KMS-11 (cell line): ENCODE measurements at regions not wholly inside any gene's neighbourhood (a gene's known extent, or its start where the extent isn't known, plus 50 kb on each side); places are given as distances from the start of the nearest gene placed in this dataset.
A peak's percentile ranks its signal among the peaks of the same experiment; 100 is the strongest.

Experiments used
- H2AFZ ChIP-seq: fragments of 200-600 bp; sonication (generic); 2 replicates; pipeline ENCODE4 v1.6.1; 2016; ENCODE audit warnings: antibody characterized with exemption, mixed run types, low read depth
- H3K27ac ChIP-seq: fragments of 200-600 bp; sonication (generic); 2 replicates; pipeline ENCODE4 v1.6.1; 2016; ENCODE audit warnings: mild to moderate bottlenecking, mixed run types
- H3K27me3 ChIP-seq: fragments of 200-600 bp; sonication (generic); 2 replicates; pipeline ENCODE4 v1.6.1; 2017; ENCODE audit warnings: mild to moderate bottlenecking, low read depth, mixed run types, moderate library complexity; ENCODE audit not compliant: insufficient read depth
- H3K36me3 ChIP-seq: fragments of 200-600 bp; sonication (generic); 2 replicates; pipeline ENCODE4 v1.6.1; 2017; ENCODE audit warnings: mild to moderate bottlenecking, mixed run types; ENCODE audit not compliant: insufficient read depth
- H3K4me1 ChIP-seq: fragments of 200-600 bp; sonication (generic); 2 replicates; pipeline ENCODE4 v1.6.1; 2016; ENCODE audit warnings: mild to moderate bottlenecking, low read depth, mixed run types; ENCODE audit not compliant: poor library complexity, severe bottlenecking
- H3K4me2 ChIP-seq: fragments of 200-600 bp; sonication (generic); 2 replicates; pipeline ENCODE4 v1.7.0; 2016; ENCODE audit warnings: mild to moderate bottlenecking, mixed run types
- H3K4me3 ChIP-seq: fragments of 200-600 bp; sonication (generic); IDR thresholded peaks from 2 replicates; pipeline ENCODE4 v1.6.1; 2017; ENCODE audit warnings: low read depth, low read length, mixed read lengths; ENCODE audit not compliant: insufficient read depth
- H3K79me2 ChIP-seq: fragments of 200-600 bp; sonication (generic); 2 replicates; pipeline ENCODE4 v1.6.1; 2016; ENCODE audit warnings: low read depth, mixed run types; ENCODE audit not compliant: insufficient read depth
- H3K9ac ChIP-seq: fragments of 200-600 bp; sonication (generic); 2 replicates; pipeline ENCODE4 v1.6.1; 2016; ENCODE audit warnings: mild to moderate bottlenecking, mixed run types
- H4K20me1 ChIP-seq: fragments of 200-600 bp; sonication (generic); 2 replicates; pipeline ENCODE4 v1.6.1; 2016; ENCODE audit warnings: mild to moderate bottlenecking, mixed run types; ENCODE audit not compliant: insufficient read depth
- CTCF ChIP-seq: fragments of 200-600 bp; sonication (generic); conservative IDR thresholded peaks from 2 replicates; pipeline ENCODE4 v1.6.1; 2017; ENCODE audit warnings: low read depth, mild to moderate bottlenecking, antibody characterized with exemption, low read length, moderate library complexity, mixed read lengths

GRCh38 chr18:24656551-24657443, 196.4 kb downstream of the HRH4 start:
- Histone ChIP-seq H3K27ac (no peak overlapping the region), H3K9ac (no peak overlapping the region), H3K4me1 (peaks cover 20% of the 10 kb centered on the region), H3K27me3 (no peaks in the 10 kb centered on the region), H2AFZ (no peak overlapping the region), H3K4me2 (no peak overlapping the region), H3K36me3 (no peaks in the 10 kb centered on the region), H3K4me3 (no peak overlapping the region), H3K79me2 (no peaks in the 10 kb centered on the region), H4K20me1 (no peaks in the 10 kb centered on the region)
- TF ChIP-seq CTCF: no peak

DNA sequence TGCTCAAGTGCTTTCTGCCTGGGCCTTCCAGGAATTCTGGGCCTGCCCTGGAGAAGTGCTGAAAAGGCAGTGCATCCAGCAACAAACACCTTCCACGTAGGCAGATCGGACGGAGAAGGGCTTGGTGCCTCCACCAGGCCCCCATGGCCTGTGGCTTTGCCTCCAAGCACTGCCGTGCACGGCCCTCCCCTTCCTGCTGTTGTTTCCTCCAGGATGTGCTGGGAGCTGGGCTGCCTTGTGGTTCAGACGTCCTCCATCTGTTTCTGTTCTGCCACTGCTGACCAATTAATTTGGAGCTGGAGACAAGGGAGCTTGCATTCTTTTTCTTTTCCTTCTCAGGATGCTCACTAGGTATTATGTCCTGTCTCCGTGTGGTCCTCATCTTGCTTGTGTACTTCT, 197.0 kb downstream of the HRH4 start:
- no peak overlapping the region for H3K4me2 ChIP-seq
- H2AFZ ChIP-seq: no peak overlapping the region
- peaks cover 23% of the 10 kb centered on the region for H3K4me1 ChIP-seq
- no peak overlapping the region for H3K4me3 ChIP-seq
- H3K36me3 ChIP-seq: no peaks in the 10 kb centered on the region
- no peak for TF ChIP-seq CTCF
- H3K27ac ChIP-seq: no peak overlapping the region
- H3K9ac ChIP-seq: no peak overlapping the region
- H3K27me3 ChIP-seq: no peaks in the 10 kb centered on the region
- H3K79me2 ChIP-seq: no peaks in the 10 kb centered on the region
- H4K20me1 ChIP-seq: no peaks in the 10 kb centered on the region

DNA sequence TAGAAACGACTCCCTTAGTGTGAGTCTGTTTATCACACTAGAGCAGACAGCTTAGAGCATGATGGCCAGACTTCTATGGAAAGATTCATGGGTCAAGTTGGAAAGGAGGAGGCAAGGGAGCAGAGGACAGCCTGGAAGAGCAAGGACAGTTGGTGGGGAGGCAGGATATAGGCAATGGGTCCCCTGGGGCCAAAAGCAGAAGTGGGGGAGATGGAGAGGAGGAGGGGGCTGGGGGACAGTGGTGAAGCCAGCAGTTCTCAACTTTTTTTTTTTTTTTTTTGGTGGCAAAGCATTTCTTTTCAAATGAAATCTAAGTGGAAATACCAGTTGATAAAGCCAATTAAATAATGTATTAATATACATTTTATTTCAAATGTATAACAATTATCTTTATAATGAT, 197.9 kb downstream of the HRH4 start:
- H4K20me1 ChIP-seq: no peaks in the 10 kb centered on the region
- H3K9ac ChIP-seq: no peak overlapping the region
- no peaks in the 10 kb centered on the region for H3K36me3 ChIP-seq
- no peak overlapping the region for H3K27ac ChIP-seq
- H3K4me1 ChIP-seq: peaks cover 27% of the 10 kb centered on the region
- H3K4me3 ChIP-seq: no peak overlapping the region
- no peaks in the 10 kb centered on the region for H3K79me2 ChIP-seq
- no peak for TF ChIP-seq CTCF
- H3K27me3 ChIP-seq: no peaks in the 10 kb centered on the region
- no peak overlapping the region for H2AFZ ChIP-seq
- H3K4me2 ChIP-seq: no peak overlapping the region

DNA sequence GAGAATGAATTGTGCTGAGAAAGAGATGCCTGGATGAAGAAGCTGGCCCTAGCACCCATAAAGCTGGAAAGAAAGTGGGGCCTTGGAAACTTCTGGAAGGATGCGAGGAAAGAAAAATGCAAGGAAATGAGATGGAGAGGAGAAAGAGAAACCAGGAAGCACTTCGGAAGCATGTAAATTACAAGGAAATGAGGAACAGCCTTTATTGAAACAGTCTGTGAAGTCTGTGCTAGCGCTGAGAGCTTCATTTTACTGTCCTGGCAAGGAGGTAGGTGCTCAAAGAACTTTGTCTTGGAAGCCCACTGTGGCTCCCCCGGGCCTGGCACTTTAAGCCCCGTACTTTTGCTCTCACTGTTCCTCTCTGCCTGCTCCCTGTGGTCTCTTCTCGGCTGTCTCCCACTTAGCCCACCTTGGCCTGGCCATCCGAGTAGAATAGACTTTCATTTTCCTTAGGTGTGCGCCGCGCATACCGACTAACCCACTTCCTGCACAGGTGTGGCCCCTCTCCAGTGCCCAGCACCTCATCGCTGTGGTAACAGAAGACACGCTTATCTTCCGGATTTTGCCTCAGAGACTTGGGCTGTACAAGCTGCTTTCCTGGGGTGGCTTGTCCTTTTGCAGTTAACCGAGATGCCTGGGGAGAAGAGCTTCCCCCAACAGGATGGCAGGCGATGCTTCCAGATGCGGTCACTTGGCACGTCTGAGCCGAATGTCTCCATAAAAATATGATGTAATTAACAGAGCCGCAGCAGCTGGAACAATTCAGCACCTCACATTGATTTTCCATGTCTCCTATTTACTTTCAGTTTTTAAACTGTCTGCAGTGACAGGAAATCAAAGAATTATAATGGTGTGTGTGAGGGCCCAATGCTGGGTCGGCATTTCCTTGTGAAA, 199.6 kb downstream of the HRH4 start:
- H3K79me2 ChIP-seq: no peaks in the 10 kb centered on the region
- no peaks in the 10 kb centered on the region for H3K36me3 ChIP-seq
- H3K4me2 ChIP-seq: peak overlapping the region; percentile 85
- no peaks in the 10 kb centered on the region for H3K27me3 ChIP-seq
- no peak overlapping the region for H3K4me3 ChIP-seq
- H4K20me1 ChIP-seq: no peaks in the 10 kb centered on the region
- H2AFZ ChIP-seq: peak overlapping the region; percentile 55
- no peak overlapping the region; the same call in 1 of the 2 replicates for H3K27ac ChIP-seq
- TF ChIP-seq CTCF: no peak
- peaks cover 34% of the 10 kb centered on the region for H3K4me1 ChIP-seq
- H3K9ac ChIP-seq: peak overlapping the region; percentile 13; the same call in 1 of the 2 replicates
